ENCODE measurements at regions not wholly inside any gene's neighbourhood (a gene's known extent, or its start where the extent isn't known, plus 50 kb on each side); places are given as distances from the start of the nearest gene placed in this dataset.

DNA sequence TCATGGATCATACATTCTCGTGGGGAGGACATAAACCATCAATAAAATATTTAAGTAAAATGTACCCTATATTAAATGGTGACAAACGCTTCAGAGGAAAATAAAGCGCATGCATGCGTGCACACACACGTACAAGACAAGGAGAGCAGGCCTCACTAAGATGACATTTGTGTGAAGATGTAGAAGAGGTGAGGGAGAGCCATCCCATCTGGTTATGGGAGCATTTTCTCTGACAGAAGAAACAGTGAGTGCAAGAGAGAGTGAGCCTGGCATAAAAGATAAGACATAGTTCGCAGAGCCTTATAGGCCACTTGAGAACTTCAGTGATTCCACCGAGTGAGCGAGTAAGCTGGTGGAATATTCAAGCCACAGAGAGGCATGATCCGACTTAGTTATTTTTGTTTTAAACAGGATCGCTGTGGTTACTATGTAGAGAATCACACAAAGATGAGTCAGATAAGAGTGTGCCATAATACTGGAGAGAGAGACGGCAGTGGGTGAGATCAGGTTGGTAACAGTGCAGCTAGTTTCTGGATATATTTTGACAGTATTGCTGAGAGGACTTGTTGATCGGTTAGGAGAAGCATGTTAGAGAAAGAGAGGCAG, 624.2 kb downstream of the PLPP3 start:
- Histone ChIP-seq H3K27me3 (no peaks in the 10 kb centered on the region), H3K9me3 (no peaks in the 10 kb centered on the region), H3K4me3 (no peak overlapping the region), H3K4me1 (peaks cover 0 to 9% of the 10 kb centered on the region in 2 donors), H3K27ac (no peak overlapping the region), H3K36me3 (no peaks in the 10 kb centered on the region)
- TF ChIP-seq CTCF (IDR thresholded peaks at IDR 0.05), result no peak
- DNase-seq (ENCODE audit: low spot score), result no peak

- no peaks in the 10 kb centered on the region for H3K9me3 ChIP-seq
- H3K36me3 ChIP-seq, result no peaks in the 10 kb centered on the region
- no peak overlapping the region for H3K4me3 ChIP-seq
- H3K27ac ChIP-seq, result no peak overlapping the region
- no peaks in the 10 kb centered on the region for H3K27me3 ChIP-seq
- TF ChIP-seq CTCF (IDR thresholded peaks at IDR 0.05), result no peak
- H3K4me1 ChIP-seq, result no peaks in the 10 kb centered on the region
- DNase-seq (ENCODE audit: low spot score), result no peak
Observed at GRCh38 chr1:55951291-55951690, 628.1 kb downstream of the PLPP3 start.

GRCh38 chr1:55947446-55947845, 631.9 kb downstream of the PLPP3 start:
- H3K4me3 ChIP-seq, result no peak overlapping the region
- DNase-seq (ENCODE audit: low spot score), result no peak
- H3K4me1 ChIP-seq, result no peaks in the 10 kb centered on the region
- no peaks in the 10 kb centered on the region for H3K27me3 ChIP-seq
- H3K9me3 ChIP-seq, result no peaks in the 10 kb centered on the region
- H3K36me3 ChIP-seq, result no peaks in the 10 kb centered on the region
- no peak for TF ChIP-seq CTCF (IDR thresholded peaks at IDR 0.05)
- no peak overlapping the region for H3K27ac ChIP-seq

GRCh38 chr1:55943721-55944435, 635.5 kb downstream of the PLPP3 start:
- no peak overlapping the region for H3K27ac ChIP-seq
- H3K4me3 ChIP-seq, result no peak overlapping the region
- no peaks in the 10 kb centered on the region for H3K36me3 ChIP-seq
- peaks cover 0 to 2% of the 10 kb centered on the region in 2 donors for H3K4me1 ChIP-seq
- no peak for TF ChIP-seq CTCF (IDR thresholded peaks at IDR 0.05)
- H3K9me3 ChIP-seq, result no peaks in the 10 kb centered on the region
- H3K27me3 ChIP-seq, result no peaks in the 10 kb centered on the region
- no peak for DNase-seq (ENCODE audit: low spot score)

GRCh38 chr1:55943012-55943411, 636.4 kb downstream of the PLPP3 start:
- Histone ChIP-seq H3K4me1 (peaks cover 0 to 10% of the 10 kb centered on the region in 2 donors), H3K36me3 (no peaks in the 10 kb centered on the region), H3K27ac (no peak overlapping the region), H3K27me3 (no peaks in the 10 kb centered on the region), H3K9me3 (no peaks in the 10 kb centered on the region), H3K4me3 (no peak overlapping the region)
- no peak for DNase-seq (ENCODE audit: low spot score)
- TF ChIP-seq CTCF (IDR thresholded peaks at IDR 0.05), result no peak
